ENCODE measurements at regions not wholly inside any gene's neighbourhood (a gene's known extent, or its start where the extent isn't known, plus 50 kb on each side); places are given as distances from the start of the nearest gene placed in this dataset.

- in situ Hi-C loops (cut with MboI; ENCODE audit: low sequenced_read_pairs in 4 of 4) = no loop called here
- TF ChIP-seq CTCF (IDR thresholded peaks at IDR 0.05 in 4 of 5, conservative IDR thresholded peaks at IDR 0.05 in 1 of 5) (no peak), POLR2A (IDR thresholded peaks at IDR 0.05) (no peak)
- H3K4me1 ChIP-seq = no peaks in the 10 kb centered on the region
- no peak overlapping the region for H3K27ac ChIP-seq
- H3K9me3 ChIP-seq = no peaks in the 10 kb centered on the region
- no peak for DNase-seq
- no peaks in the 10 kb centered on the region for H3K27me3 ChIP-seq
- H3K4me3 ChIP-seq = no peak overlapping the region
- intact Hi-C loops (cut with DNase I; ENCODE audit: low total_unique reads) = no loop called here
- no peak for ATAC-seq
- H3K36me3 ChIP-seq = no peaks in the 10 kb centered on the region
Observed at GRCh38 chr21:35450830-35451229, 401.7 kb upstream of the RUNX1 start.

GRCh38 chr21:35449846-35450245, 400.7 kb upstream of the RUNX1 start:
- Histone ChIP-seq H3K9me3 (no peaks in the 10 kb centered on the region), H3K27ac (no peak overlapping the region), H3K27me3 (no peaks in the 10 kb centered on the region), H3K4me3 (no peak overlapping the region), H3K36me3 (no peaks in the 10 kb centered on the region), H3K4me1 (no peaks in the 10 kb centered on the region)
- in situ Hi-C loops (cut with MboI; ENCODE audit: low sequenced_read_pairs in 4 of 4) (no loop called here), intact Hi-C loops (cut with DNase I; ENCODE audit: low total_unique reads) (no loop called here)
- ATAC-seq (no peak), DNase-seq (no peak)
- no peak for TF ChIP-seq POLR2A (IDR thresholded peaks at IDR 0.05)
- TF ChIP-seq CTCF (IDR thresholded peaks at IDR 0.05 in 4 of 5, conservative IDR thresholded peaks at IDR 0.05 in 1 of 5) = no peak

GRCh38 chr21:35448876-35449599, 399.9 kb upstream of the RUNX1 start:
- TF ChIP-seq POLR2A (IDR thresholded peaks at IDR 0.05) (no peak), CTCF (IDR thresholded peaks at IDR 0.05 in 4 of 5, conservative IDR thresholded peaks at IDR 0.05 in 1 of 5) (no peak)
- no peaks in the 10 kb centered on the region for H3K27me3 ChIP-seq
- in situ Hi-C loops (cut with MboI; ENCODE audit: low sequenced_read_pairs in 4 of 4) = no loop called here
- intact Hi-C loops (cut with DNase I; ENCODE audit: low total_unique reads) = no loop called here
- no peak for ATAC-seq
- H3K36me3 ChIP-seq = no peaks in the 10 kb centered on the region
- H3K9me3 ChIP-seq = no peaks in the 10 kb centered on the region
- no peaks in the 10 kb centered on the region for H3K4me1 ChIP-seq
- no peak overlapping the region for H3K27ac ChIP-seq
- DNase-seq = no peak
- no peak overlapping the region for H3K4me3 ChIP-seq

- H3K36me3 ChIP-seq = no peaks in the 10 kb centered on the region
- in situ Hi-C loops (cut with MboI; ENCODE audit: low sequenced_read_pairs in 4 of 4) (no loop called here), intact Hi-C loops (cut with DNase I; ENCODE audit: low total_unique reads) (no loop called here)
- H3K27ac ChIP-seq = no peak overlapping the region
- H3K4me3 ChIP-seq = no peak overlapping the region
- H3K4me1 ChIP-seq = no peaks in the 10 kb centered on the region
- H3K9me3 ChIP-seq = no peaks in the 10 kb centered on the region
- H3K27me3 ChIP-seq = no peaks in the 10 kb centered on the region
- ATAC-seq (no peak), DNase-seq (no peak)
- no peak for TF ChIP-seq POLR2A (IDR thresholded peaks at IDR 0.05)
- TF ChIP-seq CTCF (IDR thresholded peaks at IDR 0.05 in 4 of 5, conservative IDR thresholded peaks at IDR 0.05 in 1 of 5) = no peak
Observed at GRCh38 chr21:35444391-35444790, 395.3 kb upstream of the RUNX1 start.
